ENCODE measurements at regions not wholly inside any gene's neighbourhood (a gene's known extent, or its start where the extent isn't known, plus 50 kb on each side); places are given as distances from the start of the nearest gene placed in this dataset.

- no peak overlapping the region for H3K4me3 ChIP-seq (ENCODE audit: low read depth in 1 of 2, low read length in 2 of 2)
- ATAC-seq (ENCODE audit: insufficient read depth, low read depth): no peak
- H3K27ac ChIP-seq (ENCODE audit: low read length): no peak overlapping the region
- TF ChIP-seq EZH2 (IDR thresholded peaks at IDR 0.05; ENCODE audit: borderline replicate concordance, low read depth, low read length, severe bottlenecking) (no peak), CTCF (IDR thresholded peaks at IDR 0.05; ENCODE audit: borderline replicate concordance, extremely low read depth, low read length, poor library complexity, severe bottlenecking) (no peak)
- H3K4me2 ChIP-seq (ENCODE audit: insufficient read depth, low read length): no peak overlapping the region
- H3K27me3 ChIP-seq (ENCODE audit: insufficient read depth, low read length, poor library complexity): no peaks in the 10 kb centered on the region
- H3K79me2 ChIP-seq (ENCODE audit: insufficient read depth, low read length): no peaks in the 10 kb centered on the region
- H4K20me1 ChIP-seq (ENCODE audit: insufficient read depth, low read length): no peaks in the 10 kb centered on the region
- no peaks in the 10 kb centered on the region for H3K4me1 ChIP-seq (ENCODE audit: insufficient read depth, low read length)
- no peak for DNase-seq
- H3K36me3 ChIP-seq (ENCODE audit: insufficient read depth, low read length): no peaks in the 10 kb centered on the region
- no peak overlapping the region for H3K9ac ChIP-seq (ENCODE audit: low read depth, low read length)
- H2AFZ ChIP-seq (ENCODE audit: low read depth, low read length): no peak overlapping the region
- H3K9me3 ChIP-seq (ENCODE audit: insufficient read depth, low read length, severe bottlenecking): no peaks in the 10 kb centered on the region
Measured at GRCh38 chr5:2288466-2288865, 405.7 kb upstream of the IRX4 start.

GRCh38 chr5:2286250-2286649 lies 403.5 kb upstream of the IRX4 start:
- Histone ChIP-seq H3K9ac (ENCODE audit: low read depth, low read length) (no peak overlapping the region), H3K36me3 (ENCODE audit: insufficient read depth, low read length) (no peaks in the 10 kb centered on the region), H3K9me3 (ENCODE audit: insufficient read depth, low read length, severe bottlenecking) (no peaks in the 10 kb centered on the region), H3K79me2 (ENCODE audit: insufficient read depth, low read length) (no peaks in the 10 kb centered on the region), H3K4me3 (ENCODE audit: low read depth in 1 of 2, low read length in 2 of 2) (no peak overlapping the region), H4K20me1 (ENCODE audit: insufficient read depth, low read length) (no peaks in the 10 kb centered on the region), H2AFZ (ENCODE audit: low read depth, low read length) (no peak overlapping the region), H3K27ac (ENCODE audit: low read length) (no peak overlapping the region), H3K4me1 (ENCODE audit: insufficient read depth, low read length) (no peaks in the 10 kb centered on the region), H3K4me2 (ENCODE audit: insufficient read depth, low read length) (no peak overlapping the region), H3K27me3 (ENCODE audit: insufficient read depth, low read length, poor library complexity) (no peaks in the 10 kb centered on the region)
- TF ChIP-seq EZH2 (IDR thresholded peaks at IDR 0.05; ENCODE audit: borderline replicate concordance, low read depth, low read length, severe bottlenecking) (no peak), CTCF (IDR thresholded peaks at IDR 0.05; ENCODE audit: borderline replicate concordance, extremely low read depth, low read length, poor library complexity, severe bottlenecking) (no peak)
- DNase-seq: no peak
- no peak for ATAC-seq (ENCODE audit: insufficient read depth, low read depth)

GRCh38 chr5:2284678-2285077 lies 402.0 kb upstream of the IRX4 start:
- Histone ChIP-seq H3K9me3 (ENCODE audit: insufficient read depth, low read length, severe bottlenecking) (no peaks in the 10 kb centered on the region), H4K20me1 (ENCODE audit: insufficient read depth, low read length) (no peaks in the 10 kb centered on the region), H3K4me1 (ENCODE audit: insufficient read depth, low read length) (no peaks in the 10 kb centered on the region), H3K4me3 (ENCODE audit: low read depth in 1 of 2, low read length in 2 of 2) (no peak overlapping the region), H3K27me3 (ENCODE audit: insufficient read depth, low read length, poor library complexity) (no peaks in the 10 kb centered on the region), H3K27ac (ENCODE audit: low read length) (no peak overlapping the region), H3K4me2 (ENCODE audit: insufficient read depth, low read length) (no peak overlapping the region), H3K9ac (ENCODE audit: low read depth, low read length) (no peak overlapping the region), H3K36me3 (ENCODE audit: insufficient read depth, low read length) (no peaks in the 10 kb centered on the region), H3K79me2 (ENCODE audit: insufficient read depth, low read length) (no peaks in the 10 kb centered on the region), H2AFZ (ENCODE audit: low read depth, low read length) (no peak overlapping the region)
- TF ChIP-seq CTCF (IDR thresholded peaks at IDR 0.05; ENCODE audit: borderline replicate concordance, extremely low read depth, low read length, poor library complexity, severe bottlenecking) (no peak), EZH2 (IDR thresholded peaks at IDR 0.05; ENCODE audit: borderline replicate concordance, low read depth, low read length, severe bottlenecking) (no peak)
- no peak for ATAC-seq (ENCODE audit: insufficient read depth, low read depth)
- DNase-seq: no peak

GRCh38 chr5:2283481-2284045 lies 400.8 kb upstream of the IRX4 start:
- Histone ChIP-seq H3K27ac (ENCODE audit: low read length) (no peak overlapping the region), H3K4me2 (ENCODE audit: insufficient read depth, low read length) (no peak overlapping the region), H3K4me3 (ENCODE audit: low read depth in 1 of 2, low read length in 2 of 2) (no peak overlapping the region), H4K20me1 (ENCODE audit: insufficient read depth, low read length) (no peaks in the 10 kb centered on the region), H3K36me3 (ENCODE audit: insufficient read depth, low read length) (no peaks in the 10 kb centered on the region), H3K9ac (ENCODE audit: low read depth, low read length) (no peak overlapping the region), H2AFZ (ENCODE audit: low read depth, low read length) (no peak overlapping the region), H3K79me2 (ENCODE audit: insufficient read depth, low read length) (no peaks in the 10 kb centered on the region), H3K9me3 (ENCODE audit: insufficient read depth, low read length, severe bottlenecking) (no peaks in the 10 kb centered on the region), H3K4me1 (ENCODE audit: insufficient read depth, low read length) (no peaks in the 10 kb centered on the region), H3K27me3 (ENCODE audit: insufficient read depth, low read length, poor library complexity) (no peaks in the 10 kb centered on the region)
- no peak for TF ChIP-seq EZH2 (IDR thresholded peaks at IDR 0.05; ENCODE audit: borderline replicate concordance, low read depth, low read length, severe bottlenecking)
- TF ChIP-seq CTCF (IDR thresholded peaks at IDR 0.05; ENCODE audit: borderline replicate concordance, extremely low read depth, low read length, poor library complexity, severe bottlenecking): no peak
- ATAC-seq (ENCODE audit: insufficient read depth, low read depth) (no peak), DNase-seq (no peak)

Measured in DND-41 (cell line).